IPS-20b (cell line): ENCODE measurements at regions not wholly inside any gene's neighbourhood (a gene's known extent, or its start where the extent isn't known, plus 50 kb on each side); places are given as distances from the start of the nearest gene placed in this dataset.
"Not testable (repeated sequence)": the region's sequence is repeated elsewhere in the genome, so short reads cannot be mapped to it uniquely, and the experiment has no call there.

Experiments
- H3K27ac ChIP-seq: one replicate; pipeline ENCODE4 v1.5.1; 2013; ENCODE audit warnings: low read length
- H3K27me3 ChIP-seq: 2 replicates; pipeline ENCODE4 v1.6.1; 2013; ENCODE audit warnings: mild to moderate bottlenecking, low read length, inconsistent platforms; ENCODE audit not compliant: insufficient read depth
- H3K36me3 ChIP-seq: 2 replicates; pipeline ENCODE4 v1.6.1; 2013; ENCODE audit warnings: low read depth, mild to moderate bottlenecking, inconsistent platforms, low read length, moderate library complexity; ENCODE audit not compliant: insufficient read depth
- H3K4me1 ChIP-seq: 2 replicates; pipeline ENCODE4 v1.6.1; 2013; ENCODE audit warnings: mild to moderate bottlenecking, control low read depth, inconsistent platforms, low read length, moderate library complexity; ENCODE audit not compliant: insufficient read depth
- H3K4me3 ChIP-seq: 2 replicates; pipeline ENCODE4 v1.5.1; 2013; ENCODE audit warnings: mild to moderate bottlenecking, low read length, inconsistent platforms
- H3K9ac ChIP-seq: 2 replicates; pipeline ENCODE4 v1.6.1; 2013; ENCODE audit warnings: low read depth, mild to moderate bottlenecking, inconsistent platforms, low read length, moderate library complexity
- H3K9me3 ChIP-seq: 2 replicates; pipeline ENCODE4 v1.6.1; 2013; ENCODE audit warnings: mild to moderate bottlenecking, low read depth, low read length, inconsistent platforms; ENCODE audit not compliant: insufficient read depth

- H3K27me3 ChIP-seq, result no peaks in the 10 kb centered on the region
- no peaks in the 10 kb centered on the region for H3K9me3 ChIP-seq
- H3K4me1 ChIP-seq, result peaks cover 8% of the 10 kb centered on the region; the same call in 1 of the 2 replicates
- H3K36me3 ChIP-seq, result no peaks in the 10 kb centered on the region
- H3K4me3 ChIP-seq, result no peak overlapping the region
- H3K9ac ChIP-seq, result no peak overlapping the region
- H3K27ac ChIP-seq, result no peak overlapping the region
These were observed 758.3 kb upstream of the ARPP21 start for GRCh38 chr3:34881026-34881425.

GRCh38 chr3:34882764-34883163 is 756.6 kb upstream of the ARPP21 start:
- Histone ChIP-seq H3K27me3 (no peaks in the 10 kb centered on the region), H3K9ac (no peak overlapping the region), H3K9me3 (no peaks in the 10 kb centered on the region), H3K4me3 (no peak overlapping the region), H3K36me3 (no peaks in the 10 kb centered on the region), H3K4me1 (peaks cover 8% of the 10 kb centered on the region; the same call in 1 of the 2 replicates), H3K27ac (no peak overlapping the region)

- no peak overlapping the region for H3K9ac ChIP-seq
- H3K4me3 ChIP-seq, result no peak overlapping the region
- H3K36me3 ChIP-seq, result no peaks in the 10 kb centered on the region
- no peaks in the 10 kb centered on the region for H3K9me3 ChIP-seq
- no peaks in the 10 kb centered on the region for H3K27me3 ChIP-seq
- no peak overlapping the region for H3K27ac ChIP-seq
- H3K4me1 ChIP-seq, result peaks cover 8% of the 10 kb centered on the region; the same call in 1 of the 2 replicates
These were observed 755.3 kb upstream of the ARPP21 start for GRCh38 chr3:34884007-34884406.

GRCh38 chr3:34886443-34886842 is 752.9 kb upstream of the ARPP21 start:
- H3K4me1 ChIP-seq, result no peaks in the 10 kb centered on the region
- H3K9ac ChIP-seq, result no peak overlapping the region
- no peaks in the 10 kb centered on the region for H3K27me3 ChIP-seq
- no peak overlapping the region for H3K27ac ChIP-seq
- no peaks in the 10 kb centered on the region for H3K9me3 ChIP-seq
- no peaks in the 10 kb centered on the region for H3K36me3 ChIP-seq
- H3K4me3 ChIP-seq, result no peak overlapping the region

- Histone ChIP-seq H3K36me3 (no peaks in the 10 kb centered on the region), H3K27ac (no peak overlapping the region)
These were observed 749.7 kb upstream of the ARPP21 start for GRCh38 chr3:34889641-34890040.

GRCh38 chr3:34890247-34890646 is 749.1 kb upstream of the ARPP21 start:
- Histone ChIP-seq H3K9me3 (no peaks in the 10 kb centered on the region), H3K4me3 (no peak overlapping the region), H3K4me1 (no peaks in the 10 kb centered on the region), H3K27ac (no peak overlapping the region), H3K9ac (no peak overlapping the region), H3K36me3 (no peaks in the 10 kb centered on the region), H3K27me3 (no peaks in the 10 kb centered on the region)

More at GRCh38 chr3:34889641-34890040, 749.7 kb upstream of the ARPP21 start:
- no peak overlapping the region for H3K4me3 ChIP-seq
- H3K27me3 ChIP-seq, result no peaks in the 10 kb centered on the region
- H3K4me1 ChIP-seq, result no peaks in the 10 kb centered on the region
- H3K9ac ChIP-seq, result no peak overlapping the region
- H3K9me3 ChIP-seq, result no peaks in the 10 kb centered on the region

- H3K9me3 ChIP-seq, result no peaks in the 10 kb centered on the region
- H3K27ac ChIP-seq, result no peak overlapping the region
- H3K4me3 ChIP-seq, result no peak overlapping the region
- H3K27me3 ChIP-seq, result no peaks in the 10 kb centered on the region
- H3K36me3 ChIP-seq, result no peaks in the 10 kb centered on the region
- no peak overlapping the region for H3K9ac ChIP-seq
- no peaks in the 10 kb centered on the region for H3K4me1 ChIP-seq
These were observed 747.4 kb upstream of the ARPP21 start for GRCh38 chr3:34891941-34892340.

GRCh38 chr3:34895841-34896240 is 743.5 kb upstream of the ARPP21 start:
- H3K27me3 ChIP-seq, result no peaks in the 10 kb centered on the region
- H3K4me3 ChIP-seq, result no peak overlapping the region
- no peaks in the 10 kb centered on the region for H3K9me3 ChIP-seq
- H3K4me1 ChIP-seq, result no peaks in the 10 kb centered on the region
- no peak overlapping the region for H3K9ac ChIP-seq
- no peak overlapping the region for H3K27ac ChIP-seq
- no peaks in the 10 kb centered on the region for H3K36me3 ChIP-seq

GRCh38 chr3:34909679-34910078 is 729.6 kb upstream of the ARPP21 start:
- H3K4me1 ChIP-seq, H3K4me3 ChIP-seq, H3K27me3 ChIP-seq, H3K36me3 ChIP-seq, H3K9ac ChIP-seq, H3K27ac ChIP-seq, H3K9me3 ChIP-seq: not testable (repeated sequence)

- Histone ChIP-seq H3K27ac (no peak overlapping the region), H3K9me3 (no peaks in the 10 kb centered on the region), H3K9ac (no peak overlapping the region), H3K36me3 (no peaks in the 10 kb centered on the region), H3K4me1 (no peaks in the 10 kb centered on the region; the same call in 1 of the 2 replicates), H3K4me3 (no peak overlapping the region), H3K27me3 (no peaks in the 10 kb centered on the region)
These were observed 720.3 kb upstream of the ARPP21 start for GRCh38 chr3:34919025-34919424.

- Histone ChIP-seq H3K4me3 (no peak overlapping the region), H3K27me3 (no peaks in the 10 kb centered on the region), H3K4me1 (no peaks in the 10 kb centered on the region; the same call in 1 of the 2 replicates), H3K27ac (no peak overlapping the region), H3K36me3 (no peaks in the 10 kb centered on the region), H3K9ac (no peak overlapping the region), H3K9me3 (no peaks in the 10 kb centered on the region)
These were observed 718.5 kb upstream of the ARPP21 start for GRCh38 chr3:34920806-34921205.

GRCh38 chr3:34924961-34925360 is 714.4 kb upstream of the ARPP21 start:
- Histone ChIP-seq H3K4me3 (no peak overlapping the region), H3K27me3 (no peaks in the 10 kb centered on the region), H3K9me3 (no peaks in the 10 kb centered on the region), H3K27ac (no peak overlapping the region), H3K36me3 (no peaks in the 10 kb centered on the region), H3K9ac (no peak overlapping the region), H3K4me1 (no peaks in the 10 kb centered on the region; the same call in 1 of the 2 replicates)
